Lower leg skin (tissue), 4 donors: ENCODE measurements at regions not wholly inside any gene's neighbourhood (a gene's known extent, or its start where the extent isn't known, plus 50 kb on each side); places are given as distances from the start of the nearest gene placed in this dataset.

Source experiments
- DNase-seq, 2 donors: peaks; one replicate each; pipeline ENCODE4 v3.0.0-alpha.2; 2019; ENCODE audit warnings: low spot score in 2 of 2
- H3K4me3 ChIP-seq: fragments of 200-600 bp; sonication (generic); 2 replicates; pipeline ENCODE4 v1.5.1; 2017; ENCODE audit warnings: mild to moderate bottlenecking, low read depth; ENCODE audit not compliant: poor library complexity, severe bottlenecking
- POLR2A ChIP-seq, 2 donors: fragments of 450-650 bp; IDR thresholded peaks; one replicate each; pipeline ENCODE4 v1.6.1; 2016 to 2017; ENCODE audit warnings: antibody characterized with exemption in 2 of 2, mild to moderate bottlenecking in 1 of 2, moderate library complexity in 1 of 2
- WGBS, 2 donors: methylation state at CpG; one replicate each; pipeline ENCODE4 v1.1.5; 2018; 5-methylcytosine and 5-hydroxymethylcytosine counted together
- intact Hi-C: fragments of 100-400 bp; cut with DNase I; formaldehyde crosslinking; loops from one replicate; pipeline ENCODE4 v1.15.0; 2023; ENCODE audit warnings: low total_unique reads
- TF ChIP-seq, protein P1 (sequence below), 3 donors: fragments of 450-650 bp; IDR thresholded peaks; one replicate each; pipeline ENCODE4 v1.5.1; 2016; ENCODE audit warnings: antibody characterized with exemption in 3 of 3, mild to moderate bottlenecking in 3 of 3, moderate library complexity in 2 of 3

DNA sequence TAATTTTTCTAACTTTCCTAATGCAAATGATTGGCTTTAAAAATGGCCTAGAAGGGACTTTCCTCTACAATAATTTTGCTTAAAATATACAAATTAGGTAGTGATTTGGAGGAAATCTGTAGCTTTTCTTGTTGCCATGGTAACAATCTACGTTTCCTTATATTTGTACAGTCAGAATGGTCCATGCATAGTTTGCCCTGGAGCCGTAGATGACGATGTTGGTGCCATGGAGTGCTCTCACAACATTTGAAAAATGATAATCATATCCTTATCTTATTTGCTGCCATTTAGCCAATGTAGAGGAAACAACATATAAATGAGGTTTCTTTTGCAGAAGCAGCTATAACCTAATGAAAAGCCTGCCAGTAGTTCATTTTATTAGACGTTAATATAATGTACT is 89.0 kb upstream of the NMU start:
- intact Hi-C loops: no loop called here
- no peak overlapping the region for H3K4me3 ChIP-seq
- TF ChIP-seq, protein P1, sequence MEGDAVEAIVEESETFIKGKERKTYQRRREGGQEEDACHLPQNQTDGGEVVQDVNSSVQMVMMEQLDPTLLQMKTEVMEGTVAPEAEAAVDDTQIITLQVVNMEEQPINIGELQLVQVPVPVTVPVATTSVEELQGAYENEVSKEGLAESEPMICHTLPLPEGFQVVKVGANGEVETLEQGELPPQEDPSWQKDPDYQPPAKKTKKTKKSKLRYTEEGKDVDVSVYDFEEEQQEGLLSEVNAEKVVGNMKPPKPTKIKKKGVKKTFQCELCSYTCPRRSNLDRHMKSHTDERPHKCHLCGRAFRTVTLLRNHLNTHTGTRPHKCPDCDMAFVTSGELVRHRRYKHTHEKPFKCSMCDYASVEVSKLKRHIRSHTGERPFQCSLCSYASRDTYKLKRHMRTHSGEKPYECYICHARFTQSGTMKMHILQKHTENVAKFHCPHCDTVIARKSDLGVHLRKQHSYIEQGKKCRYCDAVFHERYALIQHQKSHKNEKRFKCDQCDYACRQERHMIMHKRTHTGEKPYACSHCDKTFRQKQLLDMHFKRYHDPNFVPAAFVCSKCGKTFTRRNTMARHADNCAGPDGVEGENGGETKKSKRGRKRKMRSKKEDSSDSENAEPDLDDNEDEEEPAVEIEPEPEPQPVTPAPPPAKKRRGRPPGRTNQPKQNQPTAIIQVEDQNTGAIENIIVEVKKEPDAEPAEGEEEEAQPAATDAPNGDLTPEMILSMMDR (IDR thresholded peaks at IDR 0.05): no peak
- TF ChIP-seq POLR2A (IDR thresholded peaks at IDR 0.05): no peak
- 54 to 65% methylated on average over 4 of the region's 4 CpGs for WGBS, 2 donors
- DNase-seq: no peak

DNA sequence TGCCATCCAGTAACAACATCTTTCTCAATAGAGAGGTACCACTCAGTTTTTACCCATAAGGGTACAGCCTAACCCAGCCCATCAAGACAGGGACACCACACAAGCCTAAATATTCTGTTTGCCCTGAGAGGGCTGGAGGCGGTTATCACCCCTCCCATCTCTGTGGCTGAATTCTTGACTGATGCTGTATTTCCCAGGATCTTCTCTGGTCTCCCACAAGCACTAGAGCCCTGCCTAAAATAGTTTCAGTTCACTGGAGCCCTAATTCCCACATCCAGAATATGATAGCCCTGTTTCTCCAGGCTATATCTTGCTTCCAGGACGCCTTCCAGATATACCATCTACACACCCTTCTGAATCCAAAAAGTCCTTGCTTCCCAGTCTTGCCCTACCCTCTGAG is 91.6 kb upstream of the NMU start:
- TF ChIP-seq POLR2A (IDR thresholded peaks at IDR 0.05): no peak
- TF ChIP-seq, protein P1 (IDR thresholded peaks at IDR 0.05): no peak
- 82 to 91% methylated on average over 2 of the region's 2 CpGs for WGBS, 2 donors
- DNase-seq: no peak

DNA sequence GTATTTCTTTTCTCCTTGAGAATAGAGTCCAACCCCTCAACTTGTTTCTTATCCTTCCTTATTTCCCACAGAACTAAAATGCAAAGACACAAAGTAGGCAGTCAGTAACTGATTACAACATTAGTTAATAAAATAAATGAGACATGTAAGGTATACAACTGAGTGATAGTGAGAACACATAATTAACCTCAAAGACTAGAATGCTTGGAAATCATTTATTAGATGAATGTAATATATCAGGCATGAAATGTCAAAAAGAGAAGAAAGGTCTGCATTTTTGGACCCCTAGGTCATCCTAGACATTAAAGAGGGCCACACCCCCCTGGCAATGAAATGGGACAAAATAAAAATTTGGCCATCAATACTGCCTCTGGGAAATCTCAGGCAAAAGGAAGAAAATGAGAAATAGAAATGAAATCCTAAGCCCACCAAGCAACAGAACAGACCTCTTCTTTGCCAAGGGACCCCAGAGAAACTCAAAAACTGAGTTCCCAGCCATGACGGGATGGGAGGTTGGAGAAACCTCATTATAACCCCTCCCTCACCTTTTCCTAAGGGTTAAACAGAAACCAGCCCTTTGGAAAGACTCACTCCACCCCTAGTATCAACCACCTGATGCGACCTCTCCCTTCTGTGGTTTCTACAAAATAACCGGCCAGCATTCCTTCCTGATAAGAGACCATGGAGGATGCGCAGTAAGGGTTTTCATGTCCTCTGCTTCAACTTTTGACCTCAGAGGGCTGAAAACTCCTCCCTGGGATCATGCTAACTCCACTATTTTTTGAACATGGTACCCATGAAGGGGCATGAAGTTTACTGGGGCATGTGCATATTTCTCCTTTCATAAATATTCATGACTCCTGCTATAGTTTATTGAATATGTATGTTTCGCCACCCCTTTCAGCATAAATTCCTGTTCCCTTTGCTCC is 90.0 kb upstream of the EXOC1L start:
- TF ChIP-seq POLR2A (IDR thresholded peaks at IDR 0.05): no peak
- TF ChIP-seq, protein P1 (IDR thresholded peaks at IDR 0.05): no peak
- no peak for DNase-seq
- no peak overlapping the region for H3K4me3 ChIP-seq
- intact Hi-C loops: no loop called here
- WGBS, 2 donors: 83 to 84% methylated on average over 5 of the region's 5 CpGs

More for the DNA sequence above, 91.6 kb upstream of the NMU start:
- intact Hi-C loops: no loop called here
- no peak overlapping the region for H3K4me3 ChIP-seq

DNA sequence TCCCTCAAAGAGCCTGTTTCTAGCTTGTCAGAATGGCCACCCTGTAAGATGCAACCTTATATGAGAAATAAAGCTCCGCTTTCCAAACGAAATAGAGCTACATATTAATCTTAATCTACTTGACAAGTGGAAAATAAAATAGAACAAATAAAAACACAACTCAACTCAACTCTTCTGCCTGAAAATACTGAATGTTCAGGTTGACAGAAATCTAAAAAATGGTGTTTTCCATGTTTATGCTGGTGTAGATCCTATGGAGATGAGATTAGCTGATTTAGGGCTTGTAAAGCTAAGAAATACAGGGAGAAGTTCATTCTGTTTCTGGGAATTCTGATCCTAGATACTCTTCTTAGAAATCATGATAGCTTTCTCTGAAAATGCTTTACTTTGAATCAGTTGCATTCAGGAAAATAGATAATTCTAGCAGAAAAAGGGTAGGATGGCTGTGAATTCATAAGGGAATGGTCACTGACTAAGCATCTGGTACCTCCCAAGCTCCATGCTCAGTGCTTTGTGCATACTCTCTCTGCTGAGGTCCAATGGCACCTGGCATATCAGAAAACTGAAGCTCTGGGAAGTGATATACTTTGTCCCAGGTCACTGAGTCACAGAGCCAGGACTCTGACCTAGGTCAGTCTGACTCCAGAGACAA is 89.2 kb upstream of the EXOC1L start:
- intact Hi-C loops: no loop called here
- TF ChIP-seq, protein P1 (IDR thresholded peaks at IDR 0.05): no peak
- TF ChIP-seq POLR2A (IDR thresholded peaks at IDR 0.05): no peak
- WGBS, 2 donors: 88 to 95% methylated on average over 2 of the region's 2 CpGs

DNA sequence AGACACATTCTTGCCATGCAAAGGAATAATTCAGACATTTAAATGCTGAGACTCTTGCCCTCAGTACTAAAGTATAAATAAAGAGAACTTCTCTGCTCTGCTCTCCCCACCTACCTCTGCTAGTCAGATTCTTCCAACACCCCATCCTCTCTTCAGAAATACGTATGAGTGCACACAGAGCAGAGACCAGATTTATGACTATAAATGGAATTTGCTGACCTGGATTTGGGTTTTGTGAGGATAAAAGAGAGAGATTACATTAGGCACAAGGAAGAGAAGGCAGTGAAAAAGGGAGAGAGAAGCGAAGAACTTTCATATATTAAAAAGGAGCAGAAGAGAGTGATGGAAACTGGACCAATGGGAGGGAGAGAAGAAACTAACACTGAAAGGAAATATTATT is 87.6 kb upstream of the EXOC1L start:
- no peak overlapping the region for H3K4me3 ChIP-seq
- intact Hi-C loops: no loop called here
- DNase-seq: no peak
- TF ChIP-seq POLR2A (IDR thresholded peaks at IDR 0.05): no peak
- TF ChIP-seq, protein P1 (IDR thresholded peaks at IDR 0.05): no peak
- WGBS, 2 donors: 76 to 83% methylated on average over 2 of the region's 2 CpGs

More for the DNA sequence above, 89.2 kb upstream of the EXOC1L start:
- H3K4me3 ChIP-seq: no peak overlapping the region
- no peak for DNase-seq
